Muscle of back (tissue), 3 donors: ENCODE measurements at regions not wholly inside any gene's neighbourhood (a gene's known extent, or its start where the extent isn't known, plus 50 kb on each side); places are given as distances from the start of the nearest gene placed in this dataset.

Experiments used
- DNase-seq, 3 donors: peaks; one replicate each; pipeline versions ENCODE4 v3.0.0 to v3.0.0-alpha.2; 2013

DNA sequence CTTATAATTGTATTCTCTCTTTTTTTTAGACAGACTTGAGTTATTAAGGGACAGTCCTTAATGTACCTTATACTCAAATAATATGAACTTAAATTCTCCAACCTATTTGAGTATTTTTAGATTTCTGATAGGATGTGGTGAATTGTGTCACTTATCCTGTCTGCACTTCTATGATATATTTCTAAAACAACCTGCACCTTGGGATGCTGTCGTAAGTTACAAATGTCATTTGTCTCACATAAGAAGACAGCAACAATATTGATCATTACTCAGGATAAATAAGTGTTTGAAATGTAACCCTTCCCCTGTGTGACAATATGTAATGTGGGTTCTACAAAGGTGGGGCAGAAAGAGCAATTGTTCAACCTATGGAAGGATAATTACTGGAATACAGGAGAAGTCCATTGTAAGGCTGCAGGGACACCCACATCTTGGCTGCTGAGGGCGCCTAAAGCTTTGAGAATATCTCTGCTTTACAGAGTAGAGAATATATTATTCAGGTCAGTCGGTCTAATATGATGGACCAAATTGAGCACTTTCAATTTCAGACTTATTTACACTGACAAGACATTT lies 236.9 kb upstream of the PRR20A start:
- DNase-seq, result no peak

DNA sequence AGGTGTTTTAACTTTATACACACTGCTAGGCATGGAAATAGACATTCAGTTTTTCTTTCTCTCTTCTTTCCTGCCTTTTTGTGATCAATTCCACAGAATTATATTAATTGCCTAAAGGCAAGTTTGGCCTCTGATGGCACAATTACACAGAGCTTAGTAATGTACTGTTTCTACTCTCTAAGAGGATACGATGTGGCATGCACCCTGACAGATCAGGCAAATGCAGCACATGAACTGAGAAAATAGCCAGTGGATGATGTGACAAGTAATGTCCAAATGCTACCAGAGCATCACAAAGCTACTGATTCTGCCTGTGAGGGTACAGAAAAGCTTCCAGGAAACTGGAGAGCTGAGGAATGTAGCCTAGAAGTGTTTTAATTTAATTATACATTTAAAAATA lies 233.8 kb upstream of the PRR20A start:
- no peak for DNase-seq

DNA sequence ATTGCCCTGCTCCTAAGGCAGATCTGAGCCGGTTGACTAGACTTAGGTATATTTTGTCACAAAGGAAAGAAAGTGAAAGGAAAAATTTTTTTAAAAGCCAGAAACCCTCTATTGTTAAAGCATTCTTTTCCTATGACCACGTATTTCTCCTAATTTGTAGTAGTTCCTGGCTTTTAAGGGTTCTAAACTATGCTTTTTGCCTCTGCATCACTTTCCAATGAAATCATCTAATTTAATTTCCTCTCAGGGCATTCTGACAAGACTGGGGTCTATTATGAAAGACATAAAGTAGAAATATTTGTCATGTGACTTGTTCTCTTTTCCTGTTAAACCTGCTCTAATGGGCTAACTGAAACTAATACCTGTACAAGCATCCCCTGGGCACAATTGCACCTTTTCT lies 233.0 kb upstream of the PRR20A start:
- DNase-seq, result peak in 1 of 3 donors; percentile 5

DNA sequence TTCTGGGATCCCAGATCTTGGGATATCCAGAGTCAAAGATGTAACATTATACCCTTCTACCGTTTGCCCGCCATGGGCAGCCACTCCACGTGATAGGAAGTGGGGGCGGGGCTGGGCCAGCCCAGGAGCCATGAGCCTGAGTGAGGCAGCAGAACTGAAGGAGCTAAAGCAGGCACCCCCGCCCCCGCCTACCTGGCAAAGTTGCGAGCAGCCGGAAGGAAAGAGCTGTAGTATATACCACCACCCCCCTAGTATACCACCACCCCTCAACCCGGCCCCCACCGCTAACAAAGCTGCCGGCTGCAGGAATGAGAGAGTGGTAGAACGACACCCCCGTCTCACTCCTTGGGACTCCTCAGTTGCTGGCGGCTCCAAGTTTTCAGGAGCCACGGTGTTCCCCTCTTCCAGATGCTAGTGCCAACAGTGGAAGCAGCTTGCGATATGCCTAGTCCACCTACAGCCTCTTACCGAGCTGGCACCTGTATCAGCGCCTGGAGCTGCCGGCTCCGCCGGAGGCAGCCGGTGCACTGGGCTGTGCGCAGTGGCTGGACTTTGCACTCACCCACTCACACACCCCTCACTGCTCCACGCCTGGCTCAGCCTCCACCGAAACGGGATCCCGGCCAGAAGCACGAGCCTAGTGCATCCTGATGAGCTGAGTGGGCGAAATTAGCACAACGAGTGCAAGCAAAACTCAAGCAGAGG lies 230.7 kb upstream of the PRR20A start:
- DNase-seq, result no peak

DNA sequence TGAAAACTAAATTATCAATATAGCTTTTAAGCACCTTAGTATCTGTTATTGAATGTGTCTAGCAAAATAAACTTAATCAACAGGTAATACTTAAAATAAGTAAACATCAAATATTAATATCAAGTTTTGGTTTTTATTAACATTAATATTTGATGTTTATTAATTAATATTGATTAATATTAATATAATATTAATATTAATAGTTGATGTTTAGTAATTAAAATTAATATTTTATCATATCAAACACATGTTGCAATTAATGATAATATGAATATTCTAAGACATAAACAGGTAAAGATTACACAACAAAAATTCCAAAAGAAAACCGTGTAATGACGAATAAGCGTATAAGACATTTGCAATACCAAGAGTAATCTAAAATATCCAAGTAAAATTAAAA lies 222.8 kb upstream of the PRR20A start:
- DNase-seq, result no peak

DNA sequence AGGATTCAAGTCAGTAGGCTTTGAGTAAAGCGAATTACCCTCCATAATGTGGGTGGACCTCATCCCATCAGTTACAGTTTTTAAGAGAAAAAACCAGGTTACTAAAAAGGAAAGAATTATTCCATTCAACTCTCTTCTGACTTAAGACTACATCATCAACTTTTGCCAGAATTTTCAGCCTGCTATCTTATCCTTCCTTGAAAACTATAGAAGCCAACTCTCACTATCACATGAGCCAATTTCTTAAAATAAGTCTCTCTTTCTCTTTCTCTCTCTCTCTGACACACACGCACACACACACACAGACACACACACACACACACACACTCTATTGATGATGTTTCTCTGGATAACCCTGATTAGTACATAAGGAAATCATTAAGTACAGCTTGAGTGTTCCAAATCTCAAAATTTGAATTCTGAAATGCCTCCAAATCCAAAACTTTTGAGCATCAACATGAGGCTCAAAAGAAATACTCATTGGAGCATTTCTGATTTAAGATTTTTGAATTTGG lies 217.0 kb upstream of the PRR20A start:
- DNase-seq, result peak; percentile 34 to 80 (median 59)

DNA sequence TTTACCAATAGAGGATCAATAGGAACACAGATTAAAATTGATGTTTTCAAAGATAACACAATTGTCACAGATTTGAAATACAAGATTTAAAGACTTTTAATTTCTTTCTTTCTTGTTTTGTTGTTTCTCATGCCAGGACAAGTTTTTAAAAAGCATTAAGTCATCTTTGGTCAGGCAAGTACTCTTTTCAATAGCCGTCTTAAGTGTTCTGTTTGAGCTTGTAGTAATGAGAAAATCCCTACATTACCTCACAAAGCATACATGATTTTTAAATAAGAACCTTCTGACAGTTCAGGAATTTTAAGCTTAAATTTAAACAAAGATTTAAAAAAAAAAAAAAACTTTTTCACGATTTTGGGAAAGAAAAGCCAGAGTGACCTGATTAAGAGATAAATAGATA lies 216.3 kb upstream of the PRR20A start:
- DNase-seq, result peak in 1 of 3 donors; percentile 12

DNA sequence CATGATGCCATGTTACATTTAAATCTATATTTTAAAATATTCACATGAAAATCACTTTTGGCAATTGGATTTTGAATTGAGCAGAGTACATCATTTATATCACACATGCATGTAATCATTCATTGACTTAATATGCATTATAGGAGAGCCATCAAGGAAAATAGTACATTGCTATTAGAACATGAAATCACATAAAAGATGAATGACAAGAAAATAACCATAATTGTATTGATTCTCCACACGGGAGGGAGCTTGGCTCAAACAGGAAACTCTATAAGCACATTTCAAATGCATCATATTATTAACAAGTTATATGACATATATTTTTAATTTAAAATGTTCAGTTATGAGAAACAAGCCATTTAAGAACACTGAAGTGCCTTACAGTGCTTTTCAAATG lies 208.6 kb upstream of the PRR20A start:
- DNase-seq, result no peak

DNA sequence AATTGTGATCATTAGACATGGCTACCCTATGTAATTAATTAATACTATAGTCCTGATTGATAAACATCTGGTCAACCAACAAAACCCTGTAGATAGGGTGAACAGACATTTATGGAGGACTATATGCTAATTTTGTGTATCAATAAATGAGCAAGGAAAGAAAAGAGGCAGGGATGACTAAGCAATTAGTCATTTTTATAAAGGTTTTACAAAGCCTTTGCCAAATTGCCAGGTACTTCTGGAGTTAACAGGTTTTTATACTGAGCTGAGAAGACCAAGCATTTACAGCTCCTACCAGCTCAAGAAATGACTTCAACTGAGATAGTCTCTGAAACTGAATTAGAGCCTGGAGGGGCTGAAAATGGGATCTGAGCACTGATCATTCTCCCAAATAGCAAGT lies 186.8 kb upstream of the PRR20A start:
- DNase-seq, result no peak

DNA sequence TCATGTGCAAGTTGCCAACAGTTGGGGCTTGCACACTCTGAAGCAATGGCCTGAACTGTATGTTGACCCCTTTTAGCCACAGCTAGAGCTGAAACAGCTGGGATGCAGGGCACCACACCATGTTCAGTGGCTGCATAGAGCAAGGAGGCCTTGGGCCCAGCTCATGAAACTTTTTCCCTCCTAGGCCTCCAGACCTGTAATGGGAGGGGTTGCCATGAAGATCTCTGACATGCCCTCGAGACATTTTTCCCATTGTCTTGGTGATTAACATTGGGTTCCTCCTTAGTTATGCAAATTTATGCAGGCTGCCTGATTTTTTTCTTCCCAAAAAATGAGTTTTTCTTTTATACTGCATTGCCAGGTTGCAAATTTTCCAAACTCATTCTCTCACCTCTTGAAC lies 165.1 kb upstream of the PRR20A start:
- no peak for DNase-seq

DNA sequence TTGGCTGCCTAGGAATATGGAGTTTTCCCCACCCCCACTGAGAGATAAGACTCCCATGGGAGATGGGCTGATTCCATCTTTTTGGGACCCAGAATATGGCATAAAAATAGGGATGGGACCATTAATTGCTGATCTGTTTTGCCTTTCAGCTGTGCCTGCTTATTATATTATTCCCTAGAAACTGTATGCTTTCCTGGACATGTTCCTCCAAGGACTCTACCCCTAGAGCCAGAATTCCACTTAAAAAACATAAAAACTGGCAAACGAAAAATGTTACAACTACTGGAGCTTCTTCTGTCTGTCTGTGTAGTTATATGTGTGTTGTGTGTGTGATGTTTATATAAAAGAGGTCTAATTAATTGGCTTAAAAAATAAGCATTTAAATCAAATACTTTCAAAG lies 159.9 kb upstream of the PRR20A start:
- peak in 1 of 3 donors; percentile 21 for DNase-seq

DNA sequence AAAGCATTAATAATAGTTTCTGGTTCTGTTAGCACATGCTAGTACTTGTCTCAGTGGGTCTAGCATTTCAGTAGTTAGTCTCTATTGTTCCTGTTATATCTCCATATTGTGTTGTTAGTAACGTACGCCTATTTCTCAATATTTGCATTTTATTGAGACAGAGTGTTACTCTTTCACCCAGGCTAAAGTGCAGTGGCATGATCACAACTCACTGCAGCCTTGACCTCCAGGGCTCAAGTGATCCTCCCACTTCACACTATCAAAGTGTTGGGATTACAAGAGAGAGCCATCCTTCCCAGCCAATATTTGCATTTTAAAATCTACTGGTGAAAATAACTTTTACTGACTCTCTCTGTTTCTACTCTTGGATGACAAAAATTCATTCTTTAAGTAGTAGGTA lies 154.6 kb upstream of the PRR20A start:
- no peak for DNase-seq

DNA sequence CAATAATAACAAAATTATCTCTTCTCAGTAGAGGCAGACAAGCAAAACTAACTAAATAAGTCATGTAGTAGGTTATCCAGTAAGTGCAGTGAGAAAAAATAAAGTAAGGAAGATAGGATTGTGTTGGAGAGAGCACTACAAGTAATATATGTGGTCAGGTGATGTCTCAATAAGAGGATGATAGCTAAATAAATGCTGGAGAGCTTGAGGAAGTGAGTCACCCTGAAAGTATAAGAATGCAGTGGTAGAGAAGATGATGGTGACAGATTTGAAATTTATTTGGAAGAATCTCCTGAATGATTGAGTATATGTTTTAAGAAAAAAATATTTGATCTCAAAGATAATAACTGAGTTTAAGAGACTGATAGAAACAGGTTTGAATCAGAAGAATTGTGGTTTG lies 152.2 kb upstream of the PRR20A start:
- no peak for DNase-seq

DNA sequence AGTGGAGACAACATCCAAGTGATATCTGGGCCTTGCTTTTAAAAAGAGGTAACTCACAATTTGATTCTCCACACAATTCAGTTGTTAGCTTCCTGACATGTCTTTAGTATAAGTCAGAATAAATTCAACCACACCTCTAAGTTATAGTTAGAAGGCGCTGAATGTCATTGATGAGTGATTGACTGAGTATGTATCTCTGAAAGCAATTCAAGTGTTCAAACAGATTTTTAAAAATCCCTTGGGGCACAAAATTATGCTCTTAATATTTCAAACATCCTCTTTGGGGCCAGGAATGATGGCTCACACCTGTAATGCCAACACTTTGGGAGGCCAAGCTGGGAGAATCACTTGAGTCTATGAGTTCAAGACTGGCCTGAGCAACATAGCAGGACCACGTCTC lies 137.0 kb upstream of the PRR20A start:
- DNase-seq, result no peak

DNA sequence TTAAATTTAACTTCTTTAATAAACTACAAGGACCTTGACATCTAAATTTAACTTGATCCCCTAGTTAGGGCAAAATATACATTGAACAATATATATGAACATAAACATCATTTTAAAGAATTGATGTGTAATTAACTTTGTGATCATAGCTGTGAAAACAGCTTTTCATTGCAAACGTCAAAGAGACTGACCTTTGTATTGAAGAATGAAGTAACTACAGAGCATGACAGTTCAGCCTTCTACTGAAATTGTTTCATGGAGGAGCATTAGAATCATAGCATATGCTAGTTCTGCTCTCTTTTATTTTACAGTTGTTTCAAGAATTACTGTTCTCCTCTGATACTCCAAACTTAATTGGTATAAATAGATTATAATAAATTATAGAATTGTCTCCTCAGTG lies 123.4 kb upstream of the PRR20A start:
- no peak for DNase-seq

DNA sequence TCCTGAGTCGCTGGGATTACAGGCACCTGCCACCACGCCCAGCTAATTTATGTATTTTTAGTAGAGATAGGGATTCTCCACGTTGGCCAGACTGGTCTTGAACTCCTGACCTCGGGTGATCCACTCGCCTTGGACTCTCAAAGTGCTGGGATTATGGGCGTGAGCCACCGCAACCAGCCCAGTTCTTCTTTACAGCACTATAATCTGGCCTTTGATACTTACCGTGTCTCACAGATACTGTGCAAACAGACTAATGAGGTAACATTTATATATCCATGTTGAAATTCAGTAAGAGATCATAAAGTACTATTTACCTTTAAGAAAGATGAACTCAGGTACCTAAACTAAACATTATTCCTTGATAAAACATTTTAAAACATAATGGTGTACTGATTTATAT lies 121.8 kb upstream of the PRR20A start:
- DNase-seq, result no peak

DNA sequence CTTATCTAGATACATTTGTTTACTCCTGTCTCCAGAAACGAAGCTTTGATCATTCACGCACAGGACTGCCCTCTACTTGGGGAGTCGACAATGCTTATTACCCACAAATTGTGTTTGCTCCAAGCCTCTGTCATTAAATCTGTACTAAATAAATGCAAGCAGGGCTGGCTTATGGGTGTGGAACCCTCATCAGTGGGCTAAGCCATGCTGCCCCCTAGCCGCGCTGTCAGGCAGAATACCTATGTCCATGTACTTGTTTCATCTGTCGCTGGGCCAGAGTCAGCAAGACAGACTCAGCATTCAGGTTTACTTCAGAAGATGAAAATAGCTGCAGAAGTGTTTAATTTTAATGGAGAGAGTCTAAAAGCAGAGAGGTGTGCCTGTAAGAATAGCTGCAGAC lies 110.0 kb upstream of the PRR20A start:
- DNase-seq, result no peak

DNA sequence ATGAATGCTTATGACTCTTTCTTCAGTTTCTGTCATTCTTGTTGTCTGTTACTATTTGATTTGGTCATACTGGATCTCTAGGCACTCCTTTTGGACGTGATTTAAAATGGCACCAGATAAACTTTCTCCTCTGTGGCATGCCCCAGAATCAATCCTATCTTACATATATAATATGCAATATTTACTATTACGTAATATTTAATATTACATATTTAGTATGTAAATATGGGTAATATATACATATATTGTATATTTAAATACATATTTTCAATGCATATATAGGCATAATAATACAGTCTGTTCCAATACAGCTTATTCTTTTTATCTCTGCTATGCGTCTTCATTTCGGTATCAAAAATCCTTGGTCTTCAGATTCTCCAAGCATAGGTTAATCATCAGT lies 104.4 kb upstream of the PRR20A start:
- no peak for DNase-seq

DNA sequence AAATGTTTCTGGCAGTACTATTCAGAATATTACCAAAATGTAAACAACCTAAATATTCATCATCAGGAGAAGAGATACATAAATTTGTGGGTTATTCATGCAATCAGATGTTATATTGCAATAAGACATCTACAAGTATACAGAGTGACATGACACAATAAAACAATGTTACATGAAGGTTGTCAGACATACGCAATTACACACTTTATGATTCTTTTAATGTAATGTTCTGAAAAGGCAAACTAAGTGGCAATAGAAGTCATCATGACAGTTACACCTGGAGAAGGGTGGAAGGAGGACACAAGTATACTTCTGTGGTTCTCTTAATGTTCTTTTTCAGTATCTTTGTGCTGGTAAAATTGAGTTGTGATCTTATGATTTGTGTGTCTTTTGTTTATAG lies 95.8 kb upstream of the PRR20A start:
- DNase-seq, result no peak

DNA sequence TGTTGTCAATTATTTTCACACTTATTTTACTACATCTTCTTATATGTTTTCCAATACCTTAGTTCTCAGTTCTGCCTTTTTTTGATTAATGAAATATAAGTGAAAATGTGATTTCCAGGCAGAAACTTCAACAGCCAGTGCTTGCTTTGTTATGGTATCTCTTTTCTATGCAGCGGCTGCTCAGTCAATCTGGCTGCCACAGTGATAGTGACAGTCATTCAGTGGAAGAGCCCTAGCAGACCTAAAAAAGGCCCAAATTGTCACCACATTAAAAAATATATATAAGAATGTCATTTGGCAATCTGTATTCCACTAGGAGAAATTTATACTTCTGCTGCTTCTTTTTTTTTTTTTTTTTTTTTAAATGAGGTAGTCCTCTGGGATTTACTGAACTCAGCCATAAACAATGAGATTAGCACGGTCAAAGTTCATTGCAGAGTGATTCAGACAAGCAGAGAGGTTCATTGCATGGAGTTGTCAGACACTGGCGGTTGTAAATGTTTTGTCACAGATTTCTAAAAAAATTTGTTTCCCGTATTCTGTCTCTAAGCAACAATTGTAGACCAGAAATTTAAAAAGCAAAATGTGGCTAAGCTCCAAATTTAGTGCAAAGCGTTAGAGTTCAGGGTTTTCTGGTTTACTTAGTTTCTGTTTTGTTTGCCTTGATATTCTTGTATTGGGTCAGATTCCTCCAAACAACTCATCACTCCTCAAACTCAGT lies 94.7 kb upstream of the PRR20A start:
- peak; percentile 4 to 65 (median 39) for DNase-seq

DNA sequence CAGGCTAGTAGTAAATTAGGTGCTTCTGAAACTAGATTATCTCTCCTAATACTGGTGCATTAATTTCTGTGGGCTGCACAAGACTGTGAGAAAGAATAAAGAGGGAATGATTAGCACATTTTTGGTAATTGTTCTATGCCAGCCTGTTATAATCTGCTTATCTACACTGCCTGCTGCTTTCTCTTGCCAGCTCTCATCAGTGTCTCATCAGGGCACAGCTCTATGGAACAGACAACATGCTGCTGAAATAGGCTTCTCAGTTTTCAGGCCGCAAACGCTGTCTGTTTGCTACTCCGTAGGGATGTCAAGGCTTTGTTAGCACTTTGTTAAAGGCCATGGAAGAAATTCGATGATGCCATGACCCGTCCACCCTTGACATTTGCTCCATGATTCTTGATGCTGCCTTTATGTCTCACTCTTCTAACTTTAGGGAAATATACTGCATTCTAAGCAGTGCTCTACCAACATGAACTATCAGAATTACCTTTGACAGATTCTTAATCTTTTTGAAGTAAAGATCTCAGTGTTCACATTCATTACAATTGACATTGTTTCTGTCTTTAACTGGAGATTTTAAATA lies 84.0 kb upstream of the PRR20A start:
- DNase-seq, result no peak

DNA sequence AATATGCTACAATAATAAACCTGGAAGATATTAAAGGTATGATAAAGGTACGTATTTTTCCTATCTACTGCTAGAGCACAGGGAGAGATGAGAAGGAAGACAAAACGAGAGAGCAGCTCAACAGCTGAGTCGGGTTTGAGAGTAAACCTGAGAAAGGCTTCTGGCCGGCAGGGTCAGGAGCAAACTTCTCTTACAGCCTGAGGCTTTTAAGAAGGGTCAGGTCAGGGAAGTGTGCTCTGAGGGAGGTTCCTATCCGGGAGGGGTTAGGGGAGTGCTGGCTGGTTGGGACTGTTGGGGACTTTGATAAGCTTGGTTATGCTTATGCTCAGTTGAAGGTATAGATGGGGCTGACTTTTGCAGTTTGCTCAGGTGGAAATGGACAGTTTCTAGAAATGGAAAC lies 77.7 kb upstream of the PRR20A start:
- DNase-seq, result no peak

DNA sequence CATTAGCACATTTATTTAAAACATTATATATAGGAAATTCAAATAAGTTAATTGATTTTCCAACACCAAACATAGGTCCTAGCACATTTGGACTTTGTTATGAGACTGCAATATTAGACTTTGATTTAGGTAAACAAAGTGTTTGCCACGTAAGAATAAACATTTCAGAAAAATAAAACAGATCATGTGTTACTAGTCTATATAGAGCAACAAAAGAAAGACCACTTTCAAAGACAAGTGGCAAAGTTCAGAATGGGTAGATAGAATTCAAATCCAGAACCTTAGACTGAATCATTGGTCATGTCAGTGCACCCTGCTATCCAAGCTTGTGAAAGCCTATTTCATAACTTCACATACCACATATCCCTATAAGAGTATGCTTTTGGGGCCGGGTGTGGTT lies 66.7 kb upstream of the PRR20A start:
- no peak for DNase-seq
